Activated T-cell treated with anti-CD3 and anti-CD28 coated beads, Interleukin-2, amount 50 U/mL, for 72 hours (primary cell): ENCODE measurements at regions not wholly inside any gene's neighbourhood (a gene's known extent, or its start where the extent isn't known, plus 50 kb on each side); places are given as distances from the start of the nearest gene placed in this dataset.

Experiments used
- ATAC-seq, 2 donors: fragments of 150-1000 bp; cut with Tn5 transposase; replicated peaks in 1 of 2; 2 replicates each; pipeline ENCODE4 v1.10.0; 2021; ENCODE audit warnings: moderate library complexity in 2 of 2, mild to moderate bottlenecking in 1 of 2
- DNase-seq, 2 donors: peaks; one replicate each; pipeline ENCODE4 v3.0.0; 2021 to 2022; ENCODE audit warnings: mixed read lengths in 1 of 2
- H3K27ac Mint-ChIP-seq: one replicate; pipeline ENCODE4 v1.8.0; 2022; ENCODE audit warnings: mild to moderate bottlenecking, moderate library complexity, mixed read lengths
- H3K27me3 Mint-ChIP-seq: one replicate; pipeline ENCODE4 v1.8.0; 2022; ENCODE audit warnings: low read depth, mixed read lengths
- H3K36me3 Mint-ChIP-seq, 2 donors: one replicate each; pipeline ENCODE4 v1.8.0; 2022; ENCODE audit warnings: mixed read lengths in 2 of 2, mild to moderate bottlenecking in 1 of 2; ENCODE audit not compliant: insufficient read depth in 2 of 2
- H3K4me1 Mint-ChIP-seq: one replicate; pipeline ENCODE4 v1.8.0; 2022; ENCODE audit warnings: low read depth, mixed read lengths
- H3K4me3 Mint-ChIP-seq, 2 donors: one replicate each; pipeline ENCODE4 v1.8.0; 2022; ENCODE audit warnings: mild to moderate bottlenecking in 2 of 2, mixed read lengths in 2 of 2, moderate library complexity in 2 of 2
- H3K9me3 Mint-ChIP-seq, 2 donors: one replicate each; pipeline ENCODE4 v1.8.0; 2022; ENCODE audit warnings: mixed read lengths in 2 of 2

GRCh38 chr4:123186731-123187130 is 209.9 kb upstream of the SPRY1 start:
- H3K4me3 Mint-ChIP-seq, result no peak overlapping the region
- no peak overlapping the region for H3K27ac Mint-ChIP-seq
- H3K36me3 Mint-ChIP-seq, result no peaks in the 10 kb centered on the region
- no peaks in the 10 kb centered on the region for H3K4me1 Mint-ChIP-seq
- DNase-seq (no peak), ATAC-seq (no peak)
- no peaks in the 10 kb centered on the region for H3K9me3 Mint-ChIP-seq
- H3K27me3 Mint-ChIP-seq, result no peaks in the 10 kb centered on the region

GRCh38 chr4:123190176-123190575 is 206.4 kb upstream of the SPRY1 start:
- no peaks in the 10 kb centered on the region for H3K9me3 Mint-ChIP-seq
- no peak overlapping the region for H3K27ac Mint-ChIP-seq
- DNase-seq (no peak), ATAC-seq (no peak)
- H3K27me3 Mint-ChIP-seq, result no peaks in the 10 kb centered on the region
- no peaks in the 10 kb centered on the region for H3K36me3 Mint-ChIP-seq
- H3K4me3 Mint-ChIP-seq, result no peak overlapping the region
- no peaks in the 10 kb centered on the region for H3K4me1 Mint-ChIP-seq

GRCh38 chr4:123191728-123192127 is 204.9 kb upstream of the SPRY1 start:
- no peaks in the 10 kb centered on the region for H3K27me3 Mint-ChIP-seq
- no peaks in the 10 kb centered on the region for H3K9me3 Mint-ChIP-seq
- no peak overlapping the region for H3K27ac Mint-ChIP-seq
- ATAC-seq, result no peak
- H3K4me1 Mint-ChIP-seq, result no peaks in the 10 kb centered on the region
- no peak for DNase-seq
- no peaks in the 10 kb centered on the region for H3K36me3 Mint-ChIP-seq
- no peak overlapping the region for H3K4me3 Mint-ChIP-seq

- no peaks in the 10 kb centered on the region for H3K9me3 Mint-ChIP-seq
Observed at GRCh38 chr4:123193802-123194367, 202.7 kb upstream of the SPRY1 start.

GRCh38 chr4:123198706-123199105 is 197.9 kb upstream of the SPRY1 start:
- DNase-seq (no peak), ATAC-seq (no peak)
- Mint-ChIP-seq H3K4me3 (no peak overlapping the region), H3K36me3 (no peaks in the 10 kb centered on the region), H3K27ac (no peak overlapping the region), H3K4me1 (no peaks in the 10 kb centered on the region), H3K27me3 (no peaks in the 10 kb centered on the region), H3K9me3 (no peaks in the 10 kb centered on the region)

More at GRCh38 chr4:123193802-123194367, 202.7 kb upstream of the SPRY1 start:
- H3K27ac Mint-ChIP-seq, result no peak overlapping the region
- H3K4me3 Mint-ChIP-seq, result no peak overlapping the region
- H3K4me1 Mint-ChIP-seq, result no peaks in the 10 kb centered on the region
- no peaks in the 10 kb centered on the region for H3K27me3 Mint-ChIP-seq
- ATAC-seq (no peak), DNase-seq (no peak)
- no peaks in the 10 kb centered on the region for H3K36me3 Mint-ChIP-seq

GRCh38 chr4:123200051-123200940 is 196.3 kb upstream of the SPRY1 start:
- no peaks in the 10 kb centered on the region for H3K27me3 Mint-ChIP-seq
- H3K4me3 Mint-ChIP-seq, result no peak overlapping the region
- H3K9me3 Mint-ChIP-seq, result no peaks in the 10 kb centered on the region
- no peaks in the 10 kb centered on the region for H3K4me1 Mint-ChIP-seq
- H3K36me3 Mint-ChIP-seq, result peaks cover 0 to 3% of the 10 kb centered on the region in 2 donors
- DNase-seq (no peak), ATAC-seq (no peak)
- H3K27ac Mint-ChIP-seq, result no peak overlapping the region

GRCh38 chr4:123204737-123205136 is 191.9 kb upstream of the SPRY1 start:
- no peaks in the 10 kb centered on the region for H3K4me1 Mint-ChIP-seq
- H3K9me3 Mint-ChIP-seq, result no peaks in the 10 kb centered on the region
- DNase-seq (no peak), ATAC-seq (no peak)
- H3K27ac Mint-ChIP-seq, result no peak overlapping the region
- H3K36me3 Mint-ChIP-seq, result peaks cover 2 to 3% of the 10 kb centered on the region in 2 donors
- H3K27me3 Mint-ChIP-seq, result no peaks in the 10 kb centered on the region
- no peak overlapping the region for H3K4me3 Mint-ChIP-seq

- Mint-ChIP-seq H3K36me3 (peaks cover 2 to 3% of the 10 kb centered on the region in 2 donors), H3K27ac (no peak overlapping the region), H3K4me3 (no peak overlapping the region), H3K4me1 (no peaks in the 10 kb centered on the region), H3K27me3 (no peaks in the 10 kb centered on the region), H3K9me3 (no peaks in the 10 kb centered on the region)
- DNase-seq (no peak), ATAC-seq (no peak)
Observed at GRCh38 chr4:123206016-123206415, 190.6 kb upstream of the SPRY1 start.

GRCh38 chr4:123209436-123209835 is 187.2 kb upstream of the SPRY1 start:
- H3K36me3 Mint-ChIP-seq, result peaks cover 0 to 2% of the 10 kb centered on the region in 2 donors
- no peaks in the 10 kb centered on the region for H3K4me1 Mint-ChIP-seq
- H3K9me3 Mint-ChIP-seq, result no peaks in the 10 kb centered on the region
- H3K4me3 Mint-ChIP-seq, result no peak overlapping the region
- H3K27ac Mint-ChIP-seq, result no peak overlapping the region
- no peak for ATAC-seq
- no peaks in the 10 kb centered on the region for H3K27me3 Mint-ChIP-seq
- no peak for DNase-seq

GRCh38 chr4:123215536-123215935 is 181.1 kb upstream of the SPRY1 start:
- no peaks in the 10 kb centered on the region for H3K4me1 Mint-ChIP-seq
- ATAC-seq, result no peak

GRCh38 chr4:123216543-123216942 is 180.1 kb upstream of the SPRY1 start:
- H3K4me1 Mint-ChIP-seq, result no peaks in the 10 kb centered on the region
- no peaks in the 10 kb centered on the region for H3K27me3 Mint-ChIP-seq
- H3K9me3 Mint-ChIP-seq, result no peaks in the 10 kb centered on the region
- no peak for DNase-seq
- H3K27ac Mint-ChIP-seq, result no peak overlapping the region
- no peak overlapping the region for H3K4me3 Mint-ChIP-seq
- no peaks in the 10 kb centered on the region for H3K36me3 Mint-ChIP-seq
- ATAC-seq, result no peak

More at GRCh38 chr4:123215536-123215935, 181.1 kb upstream of the SPRY1 start:
- Mint-ChIP-seq H3K27me3 (no peaks in the 10 kb centered on the region), H3K4me3 (no peak overlapping the region), H3K9me3 (no peaks in the 10 kb centered on the region), H3K36me3 (no peaks in the 10 kb centered on the region), H3K27ac (no peak overlapping the region)
- no peak for DNase-seq

- Mint-ChIP-seq H3K27ac (no peak overlapping the region), H3K4me3 (no peak overlapping the region), H3K36me3 (no peaks in the 10 kb centered on the region), H3K4me1 (no peaks in the 10 kb centered on the region), H3K9me3 (no peaks in the 10 kb centered on the region), H3K27me3 (no peaks in the 10 kb centered on the region)
- DNase-seq (no peak), ATAC-seq (no peak)
Observed at GRCh38 chr4:123216946-123217345, 179.6 kb upstream of the SPRY1 start.

- Mint-ChIP-seq H3K27me3 (no peaks in the 10 kb centered on the region), H3K9me3 (no peaks in the 10 kb centered on the region), H3K36me3 (no peaks in the 10 kb centered on the region), H3K4me3 (no peak overlapping the region), H3K4me1 (no peaks in the 10 kb centered on the region), H3K27ac (no peak overlapping the region)
- ATAC-seq (no peak), DNase-seq (no peak)
Observed at GRCh38 chr4:123217664-123218063, 178.9 kb upstream of the SPRY1 start.
